ENCODE measurements at regions not wholly inside any gene's neighbourhood (a gene's known extent, or its start where the extent isn't known, plus 50 kb on each side); places are given as distances from the start of the nearest gene placed in this dataset.

DNA sequence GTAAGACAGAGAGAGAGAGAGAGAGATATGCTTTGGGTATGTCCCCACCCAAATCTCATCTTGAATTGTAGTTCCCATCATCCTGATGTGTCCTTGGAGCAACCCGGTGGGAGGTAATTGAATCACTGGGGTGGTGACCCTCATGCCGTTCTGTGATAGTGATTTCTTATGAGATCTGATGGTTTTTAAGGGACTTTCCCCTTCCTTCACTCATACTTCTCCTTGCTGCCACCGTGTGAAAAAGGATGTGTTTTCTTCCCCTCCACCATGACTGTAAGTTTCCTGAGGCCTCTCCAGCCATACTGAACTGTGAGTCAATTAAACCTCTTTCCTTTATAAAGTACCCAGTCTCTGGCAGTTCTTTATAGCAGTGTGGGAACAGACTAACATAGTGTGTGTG, 60.3 kb downstream of the EOMES start:
- Histone ChIP-seq H3K36me3 (ENCODE audit: low read depth) (no peaks in the 10 kb centered on the region), H3K4me1 (ENCODE audit: insufficient read depth) (peaks cover 31% of the 10 kb centered on the region), H3K9me2 (ENCODE audit: insufficient read depth) (no peaks in the 10 kb centered on the region), H3K79me2 (ENCODE audit: insufficient read depth) (no peaks in the 10 kb centered on the region), H3K27me3 (replicated peaks; ENCODE audit: insufficient read depth) (no peaks in the 10 kb centered on the region), H3F3A (ENCODE audit: insufficient read depth) (peaks cover 20% of the 10 kb centered on the region), H4K20me1 (ENCODE audit: insufficient read depth) (no peaks in the 10 kb centered on the region), H3K27ac (no peak overlapping the region), H3K9me3 (ENCODE audit: low read depth) (no peaks in the 10 kb centered on the region), H3K4me3 (no peak overlapping the region), H2AFZ (no peak overlapping the region), H3K4me2 (ENCODE audit: unreplicated experiment) (no peak overlapping the region), H3K9ac (no peak overlapping the region)
- TF ChIP-seq EZH2 (IDR thresholded peaks at IDR 0.05; ENCODE audit: insufficient read depth, poor library complexity, severe bottlenecking): no peak
- in situ Hi-C loops (cut with MboI): loop anchor here (25.0 kb wide), 1 partner anchor 174 kb away; the partner anchor contains the start of gene SLC4A7
- DNase-seq: no peak
- 88 to 92% methylated on average over 3 of the region's 3 CpGs for WGBS, 2 experiments (ENCODE audit: low coverage in 1 of 2, low lambda C conversion rate in 2 of 2, missing lambda C conversion rate in 2 of 2)

DNA sequence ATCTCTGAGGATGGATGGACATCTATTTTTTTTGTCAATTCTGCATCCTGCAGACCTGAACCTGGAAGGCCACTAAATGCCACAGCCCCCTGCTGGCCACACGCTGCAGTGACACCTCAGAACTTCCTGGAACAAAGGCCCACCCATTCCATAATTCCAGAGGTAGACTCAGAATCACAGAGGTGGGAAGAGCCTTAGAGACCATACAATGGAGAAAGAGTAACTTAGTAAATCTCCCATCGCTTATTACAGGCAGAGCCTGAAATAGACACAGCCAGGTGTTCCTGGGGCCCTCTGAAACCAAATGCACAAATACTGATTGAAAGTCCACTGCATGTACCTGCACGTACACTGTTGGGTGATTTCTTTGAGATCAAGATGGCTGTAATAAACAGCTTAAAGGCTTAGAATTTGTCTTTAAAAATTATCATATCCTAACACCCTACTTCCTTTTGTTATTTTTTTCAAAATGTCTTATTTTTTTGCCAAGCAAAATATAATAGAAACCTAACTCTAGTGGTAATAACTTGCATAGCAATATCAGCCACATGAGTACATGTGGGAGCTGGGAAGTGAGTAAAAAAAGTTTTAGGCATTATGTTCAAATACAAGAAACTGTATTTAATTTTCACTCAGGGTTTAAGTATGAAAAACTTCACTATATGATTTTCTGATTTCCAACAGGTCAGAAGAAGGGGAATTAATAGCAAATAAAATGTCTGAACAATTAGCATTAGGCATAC, 62.7 kb downstream of the EOMES start:
- DNase-seq: peak; percentile 62
- no peak for TF ChIP-seq EZH2phosphoT487 (IDR thresholded peaks at IDR 0.05; ENCODE audit: insufficient read depth, low read depth)
- TF ChIP-seq EZH2 (IDR thresholded peaks at IDR 0.05; ENCODE audit: insufficient read depth, poor library complexity, severe bottlenecking): no peak
- Histone ChIP-seq H3K79me2 (ENCODE audit: insufficient read depth) (no peaks in the 10 kb centered on the region), H3K9ac (no peak overlapping the region), H3K9me3 (ENCODE audit: low read depth) (no peaks in the 10 kb centered on the region), H4K20me1 (ENCODE audit: insufficient read depth) (no peaks in the 10 kb centered on the region), H2AFZ (no peak overlapping the region), H3F3A (ENCODE audit: insufficient read depth) (peaks cover 22% of the 10 kb centered on the region), H3K36me3 (ENCODE audit: low read depth) (no peaks in the 10 kb centered on the region), H3K4me2 (ENCODE audit: unreplicated experiment) (no peak overlapping the region), H3K9me2 (ENCODE audit: insufficient read depth) (no peaks in the 10 kb centered on the region), H3K27me3 (replicated peaks; ENCODE audit: insufficient read depth) (no peaks in the 10 kb centered on the region), H3K4me3 (no peak overlapping the region), H3K27ac (no peak overlapping the region), H3K4me1 (ENCODE audit: insufficient read depth) (peaks cover 27% of the 10 kb centered on the region)
- 62% methylated on average over 3 of the region's 3 CpGs for WGBS, 2 experiments (ENCODE audit: low coverage in 1 of 2, low lambda C conversion rate in 2 of 2, missing lambda C conversion rate in 2 of 2)
- in situ Hi-C loops (cut with MboI): loop anchor here (25.0 kb wide), 1 partner anchor 172 kb away; the partner anchor contains the start of gene SLC4A7

DNA sequence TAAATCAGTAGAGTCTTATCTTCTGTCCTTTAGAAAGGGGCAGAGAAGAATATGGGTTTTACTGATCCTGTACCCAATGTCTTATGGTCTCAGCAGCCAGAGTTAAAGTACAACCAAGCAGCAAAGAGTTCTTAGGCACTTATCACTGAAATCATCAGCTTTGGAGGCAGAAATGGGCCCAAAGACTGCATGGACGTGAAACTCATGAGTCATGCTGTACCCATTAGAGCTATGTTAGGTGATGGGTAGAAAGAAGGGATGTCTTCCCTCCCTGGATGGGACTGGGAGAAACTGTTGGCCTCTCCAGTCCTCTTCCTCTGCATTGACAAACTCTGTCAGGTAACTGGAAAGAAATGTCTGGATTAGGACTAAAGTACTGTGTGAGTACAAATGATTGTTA, 63.4 kb downstream of the EOMES start:
- no peak overlapping the region for H3K4me2 ChIP-seq (ENCODE audit: unreplicated experiment)
- H4K20me1 ChIP-seq (ENCODE audit: insufficient read depth): no peaks in the 10 kb centered on the region
- no peaks in the 10 kb centered on the region for H3K79me2 ChIP-seq (ENCODE audit: insufficient read depth)
- TF ChIP-seq EZH2phosphoT487 (IDR thresholded peaks at IDR 0.05; ENCODE audit: insufficient read depth, low read depth) (no peak), EZH2 (IDR thresholded peaks at IDR 0.05; ENCODE audit: insufficient read depth, poor library complexity, severe bottlenecking) (no peak)
- peaks cover 27% of the 10 kb centered on the region for H3K4me1 ChIP-seq (ENCODE audit: insufficient read depth)
- no peak overlapping the region for H3K9ac ChIP-seq
- no peak for DNase-seq
- no peak overlapping the region for H2AFZ ChIP-seq
- H3K9me3 ChIP-seq (ENCODE audit: low read depth): no peaks in the 10 kb centered on the region
- H3K36me3 ChIP-seq (ENCODE audit: low read depth): no peaks in the 10 kb centered on the region
- in situ Hi-C loops (cut with MboI): loop anchor here (25.0 kb wide), 1 partner anchor 171 kb away; the partner anchor contains the start of gene SLC4A7
- H3K27ac ChIP-seq: no peak overlapping the region
- no peaks in the 10 kb centered on the region for H3K27me3 ChIP-seq (replicated peaks; ENCODE audit: insufficient read depth)
- no peaks in the 10 kb centered on the region for H3K9me2 ChIP-seq (ENCODE audit: insufficient read depth)
- peaks cover 22% of the 10 kb centered on the region for H3F3A ChIP-seq (ENCODE audit: insufficient read depth)
- H3K4me3 ChIP-seq: no peak overlapping the region
- WGBS, 2 experiments (ENCODE audit: low coverage in 1 of 2, low lambda C conversion rate in 2 of 2, missing lambda C conversion rate in 2 of 2): 20 to 38% methylated on average over 1 of the region's 1 CpG

DNA sequence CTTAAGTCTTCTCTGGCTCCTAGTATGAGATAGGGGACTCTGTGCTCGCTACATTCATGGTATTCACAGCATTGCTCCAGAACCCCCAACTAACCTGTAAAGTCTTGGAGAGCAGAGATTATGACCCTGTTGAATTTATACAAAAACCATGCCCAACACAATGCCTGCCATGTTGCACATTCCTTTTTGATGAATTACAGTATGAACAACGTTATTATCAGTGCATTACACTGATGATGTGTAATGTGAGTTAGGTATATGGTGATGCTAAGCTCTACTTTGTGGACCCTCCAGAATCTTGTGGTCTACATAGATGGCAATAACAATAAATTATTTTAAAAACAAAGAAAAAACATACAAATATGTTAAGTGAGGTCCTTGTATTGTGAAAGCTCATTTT, 64.3 kb downstream of the EOMES start:
- in situ Hi-C loops (cut with MboI): loop anchor here (25.0 kb wide), 1 partner anchor 171 kb away; the partner anchor contains the start of gene SLC4A7
- Histone ChIP-seq H3K9me2 (ENCODE audit: insufficient read depth) (no peaks in the 10 kb centered on the region), H3K79me2 (ENCODE audit: insufficient read depth) (no peaks in the 10 kb centered on the region), H3F3A (ENCODE audit: insufficient read depth) (peaks cover 22% of the 10 kb centered on the region), H3K4me3 (no peak overlapping the region), H3K27me3 (replicated peaks; ENCODE audit: insufficient read depth) (no peaks in the 10 kb centered on the region), H4K20me1 (ENCODE audit: insufficient read depth) (no peaks in the 10 kb centered on the region), H3K27ac (peak overlapping the region; percentile 35; the same call in 1 of the 2 replicates), H3K36me3 (ENCODE audit: low read depth) (no peaks in the 10 kb centered on the region), H2AFZ (no peak overlapping the region), H3K4me2 (ENCODE audit: unreplicated experiment) (no peak overlapping the region), H3K4me1 (ENCODE audit: insufficient read depth) (peaks cover 27% of the 10 kb centered on the region), H3K9me3 (ENCODE audit: low read depth) (no peaks in the 10 kb centered on the region), H3K9ac (no peak overlapping the region)
- 51 to 54% methylated on average over 2 of the region's 2 CpGs for WGBS, 2 experiments (ENCODE audit: low coverage in 1 of 2, low lambda C conversion rate in 2 of 2, missing lambda C conversion rate in 2 of 2)
- peak; percentile 48 for DNase-seq
- TF ChIP-seq EZH2phosphoT487 (IDR thresholded peaks at IDR 0.05; ENCODE audit: insufficient read depth, low read depth) (no peak), EZH2 (IDR thresholded peaks at IDR 0.05; ENCODE audit: insufficient read depth, poor library complexity, severe bottlenecking) (no peak)
